ENCODE measurements at regions not wholly inside any gene's neighbourhood (a gene's known extent, or its start where the extent isn't known, plus 50 kb on each side); places are given as distances from the start of the nearest gene placed in this dataset.

DNA sequence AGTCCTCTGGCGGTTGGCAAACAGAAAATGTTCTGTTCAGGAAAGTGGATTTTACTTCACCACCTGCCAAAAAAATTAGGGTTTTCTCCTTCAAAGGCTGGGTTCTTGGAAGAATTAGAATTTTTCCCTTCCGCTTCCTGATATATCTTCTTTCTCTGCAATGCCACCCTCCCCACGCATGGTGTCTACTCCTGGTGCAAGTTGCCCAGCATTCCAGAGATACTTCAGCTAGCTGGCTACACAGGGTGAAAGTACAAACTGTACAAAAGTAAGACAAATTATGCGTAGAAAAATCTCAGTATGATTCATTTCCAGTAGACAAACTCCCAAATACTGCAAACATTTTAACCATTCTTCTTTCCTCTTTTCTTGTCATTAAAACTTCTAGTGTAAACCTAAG is 430.1 kb upstream of the ESRRG start:
- TF ChIP-seq, protein P1, sequence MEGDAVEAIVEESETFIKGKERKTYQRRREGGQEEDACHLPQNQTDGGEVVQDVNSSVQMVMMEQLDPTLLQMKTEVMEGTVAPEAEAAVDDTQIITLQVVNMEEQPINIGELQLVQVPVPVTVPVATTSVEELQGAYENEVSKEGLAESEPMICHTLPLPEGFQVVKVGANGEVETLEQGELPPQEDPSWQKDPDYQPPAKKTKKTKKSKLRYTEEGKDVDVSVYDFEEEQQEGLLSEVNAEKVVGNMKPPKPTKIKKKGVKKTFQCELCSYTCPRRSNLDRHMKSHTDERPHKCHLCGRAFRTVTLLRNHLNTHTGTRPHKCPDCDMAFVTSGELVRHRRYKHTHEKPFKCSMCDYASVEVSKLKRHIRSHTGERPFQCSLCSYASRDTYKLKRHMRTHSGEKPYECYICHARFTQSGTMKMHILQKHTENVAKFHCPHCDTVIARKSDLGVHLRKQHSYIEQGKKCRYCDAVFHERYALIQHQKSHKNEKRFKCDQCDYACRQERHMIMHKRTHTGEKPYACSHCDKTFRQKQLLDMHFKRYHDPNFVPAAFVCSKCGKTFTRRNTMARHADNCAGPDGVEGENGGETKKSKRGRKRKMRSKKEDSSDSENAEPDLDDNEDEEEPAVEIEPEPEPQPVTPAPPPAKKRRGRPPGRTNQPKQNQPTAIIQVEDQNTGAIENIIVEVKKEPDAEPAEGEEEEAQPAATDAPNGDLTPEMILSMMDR (conservative IDR thresholded peaks at IDR 0.05; ENCODE audit: low read length) = no peak
- TF ChIP-seq EZH2phosphoT487 (IDR thresholded peaks at IDR 0.05; ENCODE audit: borderline replicate concordance, low read depth, low read length) = no peak

Data from OCI-LY7 (cell line).